Neural progenitor cell (in vitro differentiated cells): ENCODE measurements at regions not wholly inside any gene's neighbourhood (a gene's known extent, or its start where the extent isn't known, plus 50 kb on each side); places are given as distances from the start of the nearest gene placed in this dataset.
"Not testable (repeated sequence)": the region's sequence is repeated elsewhere in the genome, so short reads cannot be mapped to it uniquely, and the experiment has no call there.

Source experiments
- CTCF ChIP-seq: fragments of 200-600 bp; sonication (generic); IDR thresholded peaks from 2 replicates; pipeline ENCODE4 v1.5.1; 2017; ENCODE audit warnings: antibody characterized with exemption, mild to moderate bottlenecking
- EZH2 ChIP-seq: fragments of 200-600 bp; sonication (generic); IDR thresholded peaks from 2 replicates; pipeline ENCODE4 v1.6.1; 2017; ENCODE audit warnings: antibody characterized with exemption, mild to moderate bottlenecking, moderate library complexity

GRCh38 chr6:40865259-40865658, 173.8 kb downstream of the UNC5CL start:
- TF ChIP-seq CTCF, EZH2: not testable (repeated sequence)
